Mesendoderm (in vitro differentiated cells): ENCODE measurements at regions not wholly inside any gene's neighbourhood (a gene's known extent, or its start where the extent isn't known, plus 50 kb on each side); places are given as distances from the start of the nearest gene placed in this dataset.
A peak's percentile ranks its signal among the peaks of the same experiment; 100 is the strongest.

ENCODE experiments used
- DNase-seq: peaks from one replicate; pipeline ENCODE4 v3.0.0; 2013
- H2AK5ac ChIP-seq: 2 replicates; pipeline ENCODE4 v1.6.1; 2013; ENCODE audit warnings: low read length, inconsistent platforms
- H2BK120ac ChIP-seq: 2 replicates; pipeline ENCODE4 v1.6.1; 2013; ENCODE audit warnings: low read depth, mild to moderate bottlenecking, low read length, moderate library complexity, mixed read lengths
- H2BK15ac ChIP-seq: replicated peaks from 2 replicates; pipeline ENCODE4 v1.6.1; 2013; ENCODE audit warnings: low read depth, mild to moderate bottlenecking, moderate library complexity
- H2BK5ac ChIP-seq: 2 replicates; pipeline ENCODE4 v1.6.1; 2013; ENCODE audit warnings: low read length, inconsistent platforms
- H3K18ac ChIP-seq: 2 replicates; pipeline ENCODE4 v1.6.1; 2013; ENCODE audit warnings: mild to moderate bottlenecking, low read length, mixed read lengths
- H3K23ac ChIP-seq: one replicate; pipeline ENCODE4 v1.6.1; 2013; ENCODE audit warnings: low read length
- H3K27ac ChIP-seq: 2 replicates; pipeline ENCODE4 v1.5.1; 2013; ENCODE audit warnings: low read depth, mild to moderate bottlenecking, inconsistent platforms, low read length, moderate library complexity
- H3K27me3 ChIP-seq: 2 replicates; pipeline ENCODE4 v1.6.1; 2013; ENCODE audit warnings: low read length, control low read depth, mild to moderate bottlenecking, inconsistent platforms; ENCODE audit not compliant: insufficient read depth, poor library complexity
- H3K36me3 ChIP-seq: 2 replicates; pipeline ENCODE4 v1.6.1; 2013; ENCODE audit warnings: low read length, inconsistent platforms; ENCODE audit not compliant: control insufficient read depth, insufficient read depth
- H3K4ac ChIP-seq: one replicate; pipeline ENCODE4 v1.6.1; 2013; ENCODE audit warnings: low read depth, mild to moderate bottlenecking, low read length, moderate library complexity
- H3K4me1 ChIP-seq: 2 replicates; pipeline ENCODE4 v1.6.1; 2013; ENCODE audit warnings: low read depth, low read length, inconsistent platforms; ENCODE audit not compliant: control insufficient read depth
- H3K4me2 ChIP-seq: 2 replicates; pipeline ENCODE4 v1.6.1; 2013; ENCODE audit warnings: low read length
- H3K4me3 ChIP-seq: 2 replicates; pipeline ENCODE4 v1.5.1; 2013; ENCODE audit warnings: mild to moderate bottlenecking, low read length
- H3K56ac ChIP-seq: one replicate; pipeline ENCODE4 v1.6.1; 2013; ENCODE audit warnings: low read length
- H3K79me1 ChIP-seq: 2 replicates; pipeline ENCODE4 v1.6.1; 2013; ENCODE audit warnings: low read length, inconsistent platforms
- H3K79me2 ChIP-seq: 2 replicates; pipeline ENCODE4 v1.6.1; 2013; ENCODE audit warnings: mild to moderate bottlenecking, low read length; ENCODE audit not compliant: control insufficient read depth, insufficient read depth
- H3K9ac ChIP-seq: 2 replicates; pipeline ENCODE4 v1.6.1; 2013; ENCODE audit warnings: low read length, inconsistent platforms
- H4K5ac ChIP-seq: one replicate; pipeline ENCODE4 v1.6.1; 2013; ENCODE audit warnings: low read length
- H4K8ac ChIP-seq: one replicate; pipeline ENCODE4 v1.6.1; 2013; ENCODE audit warnings: low read depth, mild to moderate bottlenecking, control low read depth, low read length, moderate library complexity
- WGBS: extraction: QIAGEN DNeasy Blood & Tissue Kit; methylation state at CpG from one replicate; pipeline ENCODE4 v1.1.7; 2013; ENCODE audit warnings: low lambda C conversion rate, missing lambda C conversion rate; ENCODE audit not compliant: insufficient coverage; ENCODE audit errors: extremely low coverage; 5-methylcytosine and 5-hydroxymethylcytosine counted together

DNA sequence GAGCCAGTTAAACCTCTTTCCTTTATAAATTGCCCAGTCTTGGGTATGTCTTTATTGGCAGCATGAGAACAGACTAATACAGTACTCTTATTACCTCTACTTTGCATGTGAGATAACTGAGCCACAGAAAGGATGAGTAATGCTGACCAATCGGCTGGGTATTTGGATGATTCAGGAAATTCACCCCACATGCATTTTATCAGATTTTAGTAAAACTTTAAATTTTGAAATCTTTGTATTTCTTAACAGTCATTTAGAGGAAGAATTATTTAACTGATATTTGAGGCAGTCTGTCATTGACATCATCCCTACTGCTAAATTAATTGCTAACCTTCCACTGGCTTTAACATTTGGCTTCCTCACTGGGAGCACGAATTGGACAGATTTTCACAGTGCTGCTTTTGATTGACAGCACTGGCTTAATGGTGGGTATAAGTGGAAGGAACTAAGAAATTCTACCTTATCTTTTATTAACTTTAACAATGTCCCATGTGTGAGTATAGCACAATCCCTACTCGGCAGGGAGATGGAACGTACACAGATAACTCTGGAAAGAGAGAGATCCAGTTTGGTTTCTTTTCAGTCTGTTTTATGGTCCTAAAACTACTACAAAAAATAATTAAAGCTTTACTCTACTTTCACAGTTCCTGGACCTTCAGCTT, 261.0 kb downstream of the DACT1 start:
- no peak overlapping the region for H4K8ac ChIP-seq
- H3K9ac ChIP-seq, result no peak overlapping the region
- H3K36me3 ChIP-seq, result no peaks in the 10 kb centered on the region
- no peak overlapping the region for H3K56ac ChIP-seq
- no peak overlapping the region for H2BK120ac ChIP-seq
- no peak overlapping the region for H3K4me2 ChIP-seq
- H4K5ac ChIP-seq, result no peak overlapping the region
- H3K79me2 ChIP-seq, result no peaks in the 10 kb centered on the region
- no peak overlapping the region for H3K18ac ChIP-seq
- no peaks in the 10 kb centered on the region for H3K4me1 ChIP-seq
- DNase-seq, result peak; percentile 29
- no peaks in the 10 kb centered on the region for H3K27me3 ChIP-seq
- H3K27ac ChIP-seq, result no peak overlapping the region
- H3K23ac ChIP-seq, result no peak overlapping the region
- H3K4me3 ChIP-seq, result no peak overlapping the region
- no peak overlapping the region for H2BK15ac ChIP-seq
- no CpG with 5 or more reads among the region's 4 CpGs for WGBS
- no peak overlapping the region for H3K4ac ChIP-seq
- H2AK5ac ChIP-seq, result no peak overlapping the region
- H2BK5ac ChIP-seq, result no peak overlapping the region
- no peaks in the 10 kb centered on the region for H3K79me1 ChIP-seq

DNA sequence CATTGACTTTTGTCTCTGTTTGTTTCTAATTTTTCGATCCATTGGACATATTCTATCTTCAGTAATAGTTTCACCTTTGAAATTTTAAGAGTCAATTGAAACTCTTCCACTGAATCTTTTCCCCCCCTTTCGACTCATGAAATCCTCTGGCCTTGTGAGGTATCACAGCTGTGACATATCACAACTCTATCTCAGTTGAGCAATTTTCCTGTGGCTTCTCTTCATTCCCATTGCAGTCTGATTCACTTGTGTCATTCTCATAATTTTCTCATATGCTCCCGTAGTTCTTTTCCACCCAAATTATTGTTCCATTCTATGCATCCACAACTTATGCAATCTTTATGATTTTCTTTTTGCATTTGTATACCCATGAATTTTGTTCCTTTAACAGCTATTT, 261.6 kb downstream of the DACT1 start:
- Histone ChIP-seq H3K4me2 (no peak overlapping the region), H3K27ac (no peak overlapping the region), H3K9ac (no peak overlapping the region), H3K4ac (no peak overlapping the region), H4K5ac (no peak overlapping the region), H3K4me3 (no peak overlapping the region), H2AK5ac (no peak overlapping the region), H3K4me1 (no peaks in the 10 kb centered on the region), H2BK120ac (no peak overlapping the region), H3K79me1 (no peaks in the 10 kb centered on the region), H3K36me3 (no peaks in the 10 kb centered on the region), H2BK15ac (no peak overlapping the region), H3K79me2 (no peaks in the 10 kb centered on the region), H2BK5ac (no peak overlapping the region), H3K27me3 (no peaks in the 10 kb centered on the region), H3K56ac (no peak overlapping the region), H3K23ac (no peak overlapping the region), H3K18ac (no peak overlapping the region), H4K8ac (no peak overlapping the region)
- WGBS, result no CpG with 5 or more reads among the region's 3 CpGs
- DNase-seq, result no peak

DNA sequence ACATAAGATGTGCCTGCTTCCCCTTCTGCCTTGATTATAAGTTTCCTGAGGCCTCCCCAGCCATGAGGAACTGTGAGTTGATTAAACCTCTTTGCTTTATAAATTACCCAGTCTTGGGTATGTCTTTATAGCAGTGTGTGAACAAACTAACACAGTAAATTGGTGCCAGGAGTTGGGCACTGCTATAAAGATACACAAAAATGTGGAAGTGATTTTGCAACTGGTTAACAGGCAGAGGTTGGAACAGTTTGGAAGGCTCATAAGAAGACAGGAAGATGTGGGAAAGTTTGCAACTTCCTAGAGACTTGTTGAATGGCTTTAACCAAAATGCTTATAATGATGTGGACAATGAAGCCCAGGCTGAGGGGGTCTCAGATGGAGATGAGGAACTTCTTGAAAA, 264.1 kb downstream of the DACT1 start:
- H2AK5ac ChIP-seq, result no peak overlapping the region
- no peaks in the 10 kb centered on the region for H3K79me2 ChIP-seq
- H4K5ac ChIP-seq, result no peak overlapping the region
- no peak overlapping the region for H3K9ac ChIP-seq
- H4K8ac ChIP-seq, result no peak overlapping the region
- H3K4me2 ChIP-seq, result no peak overlapping the region
- no peak overlapping the region for H3K18ac ChIP-seq
- H2BK15ac ChIP-seq, result no peak overlapping the region
- no peaks in the 10 kb centered on the region for H3K36me3 ChIP-seq
- no peak overlapping the region for H3K4me3 ChIP-seq
- no peak overlapping the region for H2BK5ac ChIP-seq
- no peaks in the 10 kb centered on the region for H3K4me1 ChIP-seq
- no peak for DNase-seq
- no peak overlapping the region for H3K4ac ChIP-seq
- no peak overlapping the region for H3K23ac ChIP-seq
- H3K27ac ChIP-seq, result no peak overlapping the region
- no peaks in the 10 kb centered on the region for H3K79me1 ChIP-seq
- no peaks in the 10 kb centered on the region for H3K27me3 ChIP-seq
- no peak overlapping the region for H3K56ac ChIP-seq
- H2BK120ac ChIP-seq, result no peak overlapping the region

DNA sequence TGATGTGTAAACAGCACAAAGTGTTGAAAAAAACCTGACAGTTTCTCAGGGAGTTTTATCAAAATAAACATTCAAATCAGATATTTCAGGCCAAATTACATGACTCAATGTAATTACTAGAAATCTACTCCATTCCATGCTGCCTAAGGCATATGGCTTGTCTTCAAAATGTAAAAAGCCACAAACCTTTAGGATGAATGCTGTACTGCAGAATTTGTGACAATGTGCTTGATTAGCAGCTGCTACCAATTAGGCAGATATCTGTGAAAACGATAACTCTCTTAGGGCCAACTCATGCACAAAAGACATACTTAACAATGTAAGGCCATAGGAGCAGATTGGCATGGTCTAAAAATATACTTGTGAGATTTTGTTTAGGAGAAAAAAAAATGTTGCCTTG, 267.0 kb downstream of the DACT1 start:
- no peak overlapping the region for H2AK5ac ChIP-seq
- H3K4me1 ChIP-seq, result no peaks in the 10 kb centered on the region
- H3K56ac ChIP-seq, result no peak overlapping the region
- H3K27ac ChIP-seq, result no peak overlapping the region
- no CpG with 5 or more reads among the region's 1 CpG for WGBS
- no peak overlapping the region for H3K4ac ChIP-seq
- H3K79me2 ChIP-seq, result no peaks in the 10 kb centered on the region
- H3K9ac ChIP-seq, result no peak overlapping the region
- no peak overlapping the region for H4K8ac ChIP-seq
- H3K4me3 ChIP-seq, result no peak overlapping the region
- H3K4me2 ChIP-seq, result no peak overlapping the region
- no peak overlapping the region for H4K5ac ChIP-seq
- no peaks in the 10 kb centered on the region for H3K27me3 ChIP-seq
- no peaks in the 10 kb centered on the region for H3K79me1 ChIP-seq
- H2BK15ac ChIP-seq, result no peak overlapping the region
- H2BK5ac ChIP-seq, result no peak overlapping the region
- DNase-seq, result no peak
- H3K18ac ChIP-seq, result no peak overlapping the region
- H3K36me3 ChIP-seq, result no peaks in the 10 kb centered on the region
- H3K23ac ChIP-seq, result no peak overlapping the region
- no peak overlapping the region for H2BK120ac ChIP-seq

DNA sequence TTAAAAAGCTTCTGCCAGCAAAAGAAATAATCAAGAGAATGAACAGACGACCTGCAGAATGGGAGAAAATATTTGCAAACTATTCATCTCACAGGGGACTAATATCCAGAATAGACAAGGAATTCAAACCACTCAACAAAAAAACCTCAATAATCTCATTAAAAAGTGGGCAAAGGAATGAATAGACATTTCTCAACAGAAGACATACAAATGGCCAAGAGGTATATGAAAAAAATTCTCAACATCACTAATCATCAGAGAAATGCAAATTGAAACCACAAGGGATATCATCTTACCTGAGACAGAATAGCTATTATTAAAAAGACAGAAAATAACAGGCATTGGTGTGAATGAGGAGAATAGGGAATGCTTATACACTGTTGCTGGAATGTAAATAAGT, 270.0 kb downstream of the DACT1 start:
- Histone ChIP-seq H3K27ac (no peak overlapping the region), H3K4ac (no peak overlapping the region), H2BK5ac (no peak overlapping the region), H3K9ac (no peak overlapping the region), H4K8ac (no peak overlapping the region), H2BK120ac (no peak overlapping the region), H3K79me2 (no peaks in the 10 kb centered on the region), H3K4me2 (no peak overlapping the region), H3K4me1 (no peaks in the 10 kb centered on the region), H3K23ac (no peak overlapping the region), H3K79me1 (no peaks in the 10 kb centered on the region), H2AK5ac (no peak overlapping the region), H3K4me3 (no peak overlapping the region), H2BK15ac (no peak overlapping the region), H3K56ac (no peak overlapping the region), H4K5ac (no peak overlapping the region), H3K27me3 (no peaks in the 10 kb centered on the region), H3K36me3 (no peaks in the 10 kb centered on the region), H3K18ac (no peak overlapping the region)
- DNase-seq, result no peak
- no CpG with 5 or more reads among the region's 1 CpG for WGBS

DNA sequence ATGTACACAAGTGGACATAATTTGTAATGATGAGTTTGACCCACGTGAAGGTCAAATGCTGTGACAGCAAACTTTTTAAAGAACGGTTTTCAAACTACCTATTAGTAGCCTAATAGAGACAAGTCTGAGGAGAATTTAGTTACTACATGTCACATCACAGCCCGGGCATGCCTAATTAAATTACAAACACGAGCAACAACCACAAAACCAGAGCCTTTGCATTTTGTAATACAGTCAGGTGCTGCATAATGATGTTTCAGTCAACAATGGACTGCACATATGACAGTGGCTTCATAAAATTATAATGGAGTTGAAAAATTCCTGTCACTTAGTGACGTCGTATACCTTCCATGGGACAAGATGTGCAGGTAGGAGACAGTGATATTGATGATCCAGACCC, 274.5 kb downstream of the DACT1 start:
- no CpG with 5 or more reads among the region's 6 CpGs for WGBS
- H4K5ac ChIP-seq, result no peak overlapping the region
- no peak overlapping the region for H3K23ac ChIP-seq
- no peaks in the 10 kb centered on the region for H3K79me2 ChIP-seq
- no peak overlapping the region for H3K4me2 ChIP-seq
- no peak for DNase-seq
- no peaks in the 10 kb centered on the region for H3K4me1 ChIP-seq
- H3K4me3 ChIP-seq, result no peak overlapping the region
- H3K27ac ChIP-seq, result no peak overlapping the region
- no peak overlapping the region for H2BK120ac ChIP-seq
- no peak overlapping the region for H2BK15ac ChIP-seq
- H3K4ac ChIP-seq, result no peak overlapping the region
- H4K8ac ChIP-seq, result no peak overlapping the region
- H2BK5ac ChIP-seq, result no peak overlapping the region
- H2AK5ac ChIP-seq, result no peak overlapping the region
- H3K56ac ChIP-seq, result no peak overlapping the region
- no peaks in the 10 kb centered on the region for H3K27me3 ChIP-seq
- H3K18ac ChIP-seq, result no peak overlapping the region
- no peak overlapping the region for H3K9ac ChIP-seq
- H3K79me1 ChIP-seq, result no peaks in the 10 kb centered on the region
- H3K36me3 ChIP-seq, result no peaks in the 10 kb centered on the region
